Dedifferentiated amniotic fluid mesenchymal stem cell (primary cell): ENCODE measurements at regions not wholly inside any gene's neighbourhood (a gene's known extent, or its start where the extent isn't known, plus 50 kb on each side); places are given as distances from the start of the nearest gene placed in this dataset.
"Not testable (repeated sequence)": the region's sequence is repeated elsewhere in the genome, so short reads cannot be mapped to it uniquely, and the experiment has no call there.

Experiments
- DNase-seq: peaks from one replicate; pipeline ENCODE4 v3.0.0-alpha.2; 2016; ENCODE audit errors: extremely low spot score

DNA sequence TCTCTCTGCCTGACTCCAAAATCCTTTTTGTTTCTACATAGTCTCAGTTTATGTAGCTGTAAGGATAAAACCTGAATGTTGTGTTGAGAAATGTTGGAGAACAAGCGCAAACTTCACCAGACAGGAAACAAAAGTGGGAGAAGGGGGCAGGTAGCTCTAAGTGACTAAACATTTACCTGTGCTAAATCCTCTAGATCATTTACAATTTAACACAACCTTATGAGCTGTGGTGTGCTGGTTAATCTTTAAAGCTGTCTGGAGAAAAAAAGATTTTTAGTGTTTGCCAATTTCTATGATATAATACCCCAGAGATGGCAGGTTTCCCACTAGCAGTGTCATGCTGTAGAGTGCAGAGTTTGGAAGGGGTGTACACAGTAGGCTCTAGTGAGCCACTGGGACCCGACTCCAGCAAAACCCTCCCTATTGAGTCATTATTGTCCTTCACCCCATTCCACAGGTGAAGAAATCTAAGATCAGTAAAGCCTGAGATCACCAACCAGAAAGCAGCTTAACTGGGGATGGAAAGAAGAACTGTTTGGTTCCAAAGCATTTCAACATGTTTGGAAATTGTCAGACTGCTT is 992.0 kb downstream of the DCDC2C start:
- DNase-seq = no peak

DNA sequence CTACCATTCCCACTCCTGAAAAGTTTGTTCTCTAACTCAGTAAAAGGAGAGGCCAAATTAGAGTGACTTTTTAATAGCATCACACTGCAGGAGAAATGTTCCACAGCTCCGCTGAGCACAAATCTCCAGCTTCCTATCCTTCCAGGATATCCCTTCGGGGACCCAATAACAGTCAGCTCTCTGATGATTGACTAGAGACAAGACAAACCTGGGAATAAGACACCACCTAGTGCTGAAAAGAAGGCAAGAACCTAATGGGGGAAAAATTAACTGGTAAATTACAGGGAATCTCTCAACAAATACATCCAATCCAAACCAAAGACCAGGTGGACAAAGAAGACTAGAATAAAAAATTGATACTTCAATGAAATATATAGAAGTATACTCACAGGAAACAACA is 977.1 kb upstream of the SOX11 start:
- no peak for DNase-seq

DNA sequence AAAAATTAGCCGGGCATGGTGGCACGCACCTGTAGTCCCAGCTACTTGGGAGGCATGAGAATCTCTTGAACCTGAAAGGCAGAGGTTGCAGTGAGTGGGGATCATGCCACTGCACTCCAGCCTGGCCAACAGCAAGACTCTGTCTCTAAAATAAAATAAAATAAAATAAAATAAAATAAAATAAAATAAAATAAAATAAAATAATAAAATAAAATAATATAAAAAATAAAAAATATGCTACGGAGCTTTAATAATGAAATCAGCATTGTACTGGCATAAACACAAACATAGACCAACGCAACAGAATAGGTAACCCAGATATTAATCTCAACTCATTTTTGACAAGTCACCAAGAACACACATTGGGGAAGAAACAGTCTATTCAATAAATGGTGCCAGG is 973.4 kb upstream of the SOX11 start:
- no peak for DNase-seq

DNA sequence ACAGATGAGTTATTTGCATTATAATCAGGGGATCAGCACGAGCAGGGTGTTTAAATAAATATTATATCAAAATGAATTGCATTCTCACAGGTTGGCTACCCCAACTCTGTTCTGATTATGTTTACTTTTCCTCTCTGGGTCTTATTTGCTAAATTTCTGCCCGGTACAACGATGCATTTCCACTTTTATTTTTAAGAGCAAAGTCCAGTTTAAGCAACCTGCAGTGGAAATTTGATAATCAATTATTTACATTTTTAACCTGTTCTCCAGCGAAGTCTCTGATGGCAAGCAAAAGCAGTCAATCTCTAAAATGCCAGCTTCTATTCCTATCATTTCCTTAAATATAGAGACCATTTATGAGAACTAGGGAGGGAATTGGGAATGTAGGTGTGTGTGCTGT is 966.6 kb upstream of the SOX11 start:
- DNase-seq = no peak

DNA sequence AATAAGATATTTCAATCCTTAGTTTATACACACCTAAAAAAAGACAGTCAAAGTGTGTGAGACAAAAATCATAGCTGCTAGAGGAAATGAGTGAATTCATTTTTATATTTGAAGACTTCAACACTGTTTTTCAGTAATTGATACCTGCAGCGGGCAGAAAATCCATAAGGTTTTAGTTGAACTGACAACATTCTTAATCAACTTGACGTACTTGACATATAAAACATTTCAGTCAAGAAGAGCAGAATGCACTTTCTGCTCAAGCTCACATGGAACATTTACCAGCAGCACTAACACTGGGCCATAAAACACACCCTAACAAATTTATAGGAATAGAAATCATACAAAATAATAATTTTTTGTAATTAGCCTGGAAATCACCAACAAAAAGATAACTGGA is 959.6 kb upstream of the SOX11 start:
- no peak for DNase-seq

DNA sequence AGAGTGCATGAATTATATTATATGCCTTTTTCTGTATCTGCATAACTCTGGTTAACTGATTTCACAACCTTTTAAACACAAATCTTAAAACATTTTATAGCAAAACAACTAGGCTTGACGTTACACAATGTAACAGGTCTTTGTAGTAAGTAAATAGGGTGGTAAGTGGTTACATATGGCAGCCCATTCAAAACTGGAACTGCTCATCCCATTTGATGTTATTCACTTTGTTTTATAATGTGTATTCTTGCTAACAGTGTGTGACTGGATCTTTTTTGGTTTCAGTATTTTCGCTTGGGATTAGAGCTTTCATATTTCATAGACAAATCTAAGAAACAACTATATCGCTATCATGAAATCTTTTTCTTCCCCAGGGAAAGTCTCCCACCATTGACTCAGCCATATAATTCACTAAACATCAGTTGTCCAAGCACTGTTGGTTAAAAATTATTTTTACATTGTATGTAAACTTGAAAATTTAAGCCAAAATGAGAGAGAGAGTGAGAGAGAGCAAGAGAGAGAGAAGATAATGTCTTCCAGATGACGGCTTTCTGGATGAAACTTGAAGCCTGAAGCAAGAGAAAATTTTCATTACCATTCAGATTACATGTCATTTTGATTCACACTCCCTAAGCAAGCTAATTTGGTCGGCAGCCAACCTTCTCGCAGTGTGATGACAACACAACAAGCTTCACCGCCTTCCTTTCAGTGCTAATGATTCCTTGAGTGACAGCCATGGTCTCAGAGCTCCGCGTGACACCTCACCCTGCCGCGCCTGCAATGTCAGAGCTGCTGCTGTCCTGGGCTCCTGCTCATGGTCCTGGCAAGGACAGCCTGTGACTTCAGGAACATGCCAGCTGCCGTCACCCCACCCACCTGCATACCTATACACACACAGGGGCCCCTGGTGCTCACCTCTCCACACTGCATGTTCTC is 946.9 kb upstream of the SOX11 start:
- DNase-seq = no peak

DNA sequence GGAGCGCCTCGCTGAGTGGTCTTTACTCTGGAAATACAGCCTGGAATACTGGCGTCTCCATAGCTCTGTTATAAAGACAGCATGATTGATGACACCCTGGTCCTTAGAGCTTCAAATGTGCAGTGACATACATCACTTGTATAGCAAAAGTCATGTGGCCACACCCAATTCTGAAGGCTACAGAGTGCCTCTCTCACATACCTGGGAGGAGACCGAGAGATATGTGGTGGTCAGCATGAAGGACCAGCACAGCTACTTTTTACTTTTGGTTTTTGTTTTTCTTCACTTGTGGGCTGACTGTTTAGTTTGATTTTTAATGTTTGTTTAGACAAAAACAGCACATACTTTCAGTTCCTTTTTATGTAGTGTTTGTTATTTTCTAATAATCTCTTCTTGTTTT is 938.5 kb upstream of the SOX11 start:
- DNase-seq = no peak

DNA sequence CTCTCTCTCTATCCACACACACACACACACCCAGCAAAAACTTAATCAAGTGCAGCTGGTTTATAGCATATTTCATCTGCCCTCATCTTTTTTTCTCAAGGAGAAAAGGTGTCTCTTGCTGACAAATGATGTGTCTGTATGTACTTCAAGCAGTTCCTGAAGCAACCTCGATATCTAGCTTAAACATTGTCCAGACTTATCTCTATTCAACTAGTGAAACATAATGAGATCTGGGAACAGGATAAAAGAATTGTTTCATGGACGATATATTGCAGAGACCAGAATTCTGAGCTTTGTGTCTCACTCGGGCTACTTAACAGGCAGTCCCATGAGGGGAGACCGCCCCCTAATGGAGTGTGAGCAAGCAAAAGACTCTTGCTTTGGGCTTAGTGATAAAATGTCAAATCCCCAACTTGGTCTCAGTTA is 929.2 kb upstream of the SOX11 start:
- DNase-seq = no peak

DNA sequence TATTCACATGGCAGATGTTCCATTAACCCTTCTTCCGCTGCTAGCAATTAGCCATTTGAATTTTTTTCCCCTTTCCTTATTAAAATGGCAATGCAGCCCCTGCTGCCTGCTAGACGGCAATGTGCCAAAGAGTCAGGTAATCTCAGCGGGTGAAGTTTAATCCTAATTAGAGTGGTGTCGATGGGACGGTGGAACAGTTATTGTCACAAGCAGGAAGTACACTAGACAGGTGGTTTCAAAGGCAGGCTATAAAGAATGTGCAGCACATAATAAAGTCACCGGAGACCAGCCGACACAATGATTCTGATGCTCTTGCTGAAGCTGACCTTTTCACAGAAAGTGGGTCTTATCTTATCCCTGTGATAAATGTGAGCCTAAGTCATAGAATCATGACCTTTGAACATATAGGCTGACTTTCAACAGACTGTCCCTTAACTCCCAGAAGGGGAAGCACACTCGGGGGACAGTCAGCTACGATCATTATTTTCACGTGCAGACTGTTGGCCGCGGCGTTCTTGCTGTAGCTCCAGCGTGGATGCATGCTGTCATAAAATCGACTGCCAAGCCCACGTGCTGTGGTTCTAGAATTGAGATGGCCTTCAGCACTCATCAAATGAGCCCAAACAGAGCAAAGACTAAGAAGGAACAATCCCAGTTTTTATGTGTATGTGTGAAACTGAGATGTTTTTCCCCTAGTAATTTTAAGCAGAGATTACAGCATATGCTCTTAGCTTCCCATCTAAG is 926.2 kb upstream of the SOX11 start:
- no peak for DNase-seq

DNA sequence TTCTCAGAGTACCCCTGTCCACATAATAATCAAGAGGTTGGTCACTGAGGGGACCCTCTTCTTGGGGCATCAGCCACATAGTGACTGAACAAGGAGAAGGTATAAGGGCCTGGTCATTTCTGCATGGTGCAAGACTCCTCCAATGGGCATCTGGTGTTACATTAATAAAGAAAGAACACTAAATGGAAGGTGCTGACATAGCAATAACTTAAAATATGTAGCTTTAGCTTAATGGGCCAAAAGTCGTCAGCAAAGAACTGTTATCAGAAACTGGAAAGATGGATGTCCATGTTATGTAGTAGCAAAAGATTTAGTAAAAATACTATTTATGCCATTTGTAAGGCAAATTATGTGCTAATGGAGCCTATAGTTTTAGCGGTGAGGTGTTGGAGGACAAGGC is 916.5 kb upstream of the SOX11 start:
- DNase-seq = no peak

DNA sequence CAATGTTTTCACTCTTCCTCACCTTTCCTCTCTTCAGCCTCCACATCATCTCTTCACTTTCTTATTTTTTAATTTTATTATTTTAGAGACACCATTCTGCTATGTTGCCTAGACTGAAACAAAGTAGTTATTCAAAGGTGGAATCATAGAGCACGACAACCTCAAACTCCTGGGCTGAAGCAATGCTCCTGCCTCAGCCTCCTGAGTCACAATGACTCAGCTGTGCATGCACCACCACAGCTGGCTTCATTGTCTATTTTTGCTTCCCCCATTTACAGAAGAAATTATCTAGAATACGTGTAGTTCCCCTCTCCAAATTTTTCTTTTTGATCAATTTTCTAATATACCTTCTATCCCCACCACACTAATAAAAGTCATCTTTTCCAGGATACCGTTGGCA is 911.5 kb upstream of the SOX11 start:
- no peak for DNase-seq

DNA sequence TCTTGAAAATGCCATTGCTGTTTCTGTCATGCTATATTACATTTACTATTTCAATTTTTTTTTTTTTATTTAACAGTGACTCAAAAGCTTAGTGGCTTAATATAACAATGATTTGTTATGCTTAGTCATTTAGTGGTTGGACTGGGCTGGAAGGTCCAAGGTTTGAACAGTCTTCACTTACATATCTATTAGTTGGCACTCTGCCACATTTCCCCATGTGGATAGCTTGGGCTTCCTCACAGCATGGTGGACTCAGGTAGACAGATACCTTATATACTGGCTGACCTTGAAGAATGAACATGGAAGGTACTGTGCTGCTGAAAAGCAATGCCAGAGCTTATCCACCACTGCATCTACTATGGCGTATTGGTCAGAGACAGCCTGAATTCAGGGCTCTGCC is 909.5 kb upstream of the SOX11 start:
- DNase-seq = no peak

DNA sequence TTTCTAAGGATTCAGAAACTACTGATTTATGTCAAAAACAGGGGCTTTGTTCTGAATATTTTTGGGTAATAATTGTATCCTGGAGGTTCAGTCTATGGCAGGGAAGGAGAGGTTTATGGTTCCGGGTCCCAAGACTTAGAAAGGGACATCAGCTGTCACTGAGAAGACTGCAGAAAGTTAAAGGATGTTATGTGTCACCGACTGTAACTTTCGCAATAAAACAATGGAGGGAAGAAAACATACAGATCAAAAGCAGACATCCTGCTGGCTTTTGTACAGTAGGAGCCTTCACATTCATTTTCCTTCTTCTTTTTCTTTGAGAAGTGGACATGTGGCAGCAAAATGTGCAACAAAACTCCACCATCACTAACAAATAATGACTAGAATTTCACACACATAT is 900.7 kb upstream of the SOX11 start:
- no peak for DNase-seq

DNA sequence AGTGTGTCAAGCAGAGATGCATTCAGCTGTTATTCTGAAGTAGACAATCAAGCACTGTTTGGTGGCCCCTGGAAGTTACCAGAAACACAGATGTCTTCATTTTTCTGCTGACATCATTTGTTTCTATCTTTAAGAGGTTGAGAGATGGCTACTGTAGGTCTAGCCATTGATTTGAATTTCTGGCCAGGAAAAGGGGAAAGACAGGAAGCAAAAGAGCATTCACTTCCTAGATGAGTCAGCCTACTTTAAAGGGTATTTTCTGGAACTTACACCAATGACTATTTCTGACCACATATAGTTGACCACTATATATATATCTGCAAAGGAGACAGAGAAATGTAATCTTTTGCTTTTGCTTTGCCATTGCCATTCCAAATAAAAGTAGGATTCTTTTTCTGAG is 900.1 kb upstream of the SOX11 start:
- DNase-seq = no peak

DNA sequence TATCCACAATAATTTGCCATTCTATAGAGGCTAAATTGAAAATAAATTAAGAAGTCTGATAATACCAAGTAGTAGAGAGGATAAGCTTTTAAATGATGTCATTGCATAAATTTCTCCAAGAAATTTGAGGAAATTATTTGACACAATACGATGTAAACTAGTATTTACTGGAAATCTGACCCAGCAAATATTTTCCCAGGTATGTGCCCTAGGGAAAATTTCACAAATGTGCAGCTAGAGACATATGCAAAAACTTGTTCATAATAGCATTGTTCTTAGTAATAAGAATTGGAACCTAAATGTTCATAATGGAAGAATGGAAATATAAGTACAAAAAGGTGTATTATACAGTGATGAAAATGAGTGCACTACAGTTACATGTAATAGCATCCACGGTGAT is 888.8 kb upstream of the SOX11 start:
- DNase-seq = no peak

DNA sequence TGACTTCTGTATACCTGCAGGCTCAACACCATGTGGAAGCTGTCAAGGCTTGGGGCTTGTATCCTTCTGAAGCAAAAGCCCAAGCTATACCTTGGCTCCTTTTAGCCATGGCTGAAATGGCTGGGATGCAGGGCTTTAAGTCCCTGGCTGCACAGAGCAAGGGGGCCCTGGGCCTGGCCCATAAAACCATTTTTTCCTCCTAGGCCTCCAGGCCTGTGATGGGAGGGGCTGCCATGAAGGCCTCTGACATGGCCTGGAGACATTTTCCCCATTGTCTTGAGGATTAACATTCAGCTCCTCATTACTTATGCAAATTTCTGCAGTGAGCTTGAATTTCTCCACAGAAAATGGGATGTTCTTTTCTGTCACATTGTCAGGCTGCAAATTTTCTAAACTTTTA is 878.0 kb upstream of the SOX11 start:
- DNase-seq = not testable (repeated sequence)

DNA sequence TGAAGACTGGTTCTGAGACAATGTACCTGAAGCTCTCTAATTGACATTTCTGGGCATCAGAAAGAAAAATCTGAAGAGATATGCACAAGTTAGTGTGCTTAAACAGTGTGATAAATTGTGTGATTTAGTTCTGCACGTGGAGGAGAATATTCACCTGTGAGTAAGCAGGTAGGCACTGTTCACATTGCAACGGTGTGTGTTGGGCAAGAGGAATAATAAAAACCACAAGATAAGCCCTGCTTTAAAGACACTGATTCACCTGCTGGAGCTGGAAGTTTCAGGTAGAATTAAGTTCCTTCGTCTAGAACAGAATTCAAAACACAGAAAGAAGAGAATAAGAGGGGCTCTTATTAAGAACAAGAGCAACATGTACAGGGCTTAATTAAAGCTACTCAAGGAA is 864.3 kb upstream of the SOX11 start:
- no peak for DNase-seq

DNA sequence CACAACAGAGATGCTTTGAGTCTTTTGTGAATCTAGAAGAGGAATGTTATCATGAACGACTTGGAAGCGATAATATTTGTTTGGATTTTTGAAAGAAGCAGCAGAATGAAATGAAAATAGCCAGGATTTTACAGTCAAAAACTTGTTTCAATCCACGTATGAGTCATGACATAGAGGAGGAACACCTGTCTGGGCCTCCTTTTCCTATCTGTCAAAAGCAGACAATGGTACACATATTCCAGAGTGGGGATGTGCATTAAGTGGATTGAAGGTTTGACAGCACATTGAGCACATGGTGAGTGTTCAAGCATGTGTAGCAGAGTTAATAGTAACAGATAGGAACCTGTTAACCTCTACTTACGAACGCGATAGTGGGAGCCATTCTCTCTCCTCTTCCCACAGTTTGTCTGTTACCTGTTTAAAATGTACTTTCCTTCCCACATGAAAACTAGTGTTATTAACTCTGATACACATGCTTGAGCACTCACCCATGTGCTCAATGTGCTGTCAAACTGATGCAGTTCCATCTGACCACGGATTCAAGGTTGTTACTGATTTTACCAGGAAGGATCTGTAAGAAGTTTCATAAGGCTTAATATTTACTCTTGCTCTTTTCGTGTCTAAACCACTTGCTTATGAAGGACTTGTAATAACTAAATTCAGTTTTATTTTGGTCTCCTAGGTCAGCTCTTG is 863.4 kb upstream of the SOX11 start:
- no peak for DNase-seq

DNA sequence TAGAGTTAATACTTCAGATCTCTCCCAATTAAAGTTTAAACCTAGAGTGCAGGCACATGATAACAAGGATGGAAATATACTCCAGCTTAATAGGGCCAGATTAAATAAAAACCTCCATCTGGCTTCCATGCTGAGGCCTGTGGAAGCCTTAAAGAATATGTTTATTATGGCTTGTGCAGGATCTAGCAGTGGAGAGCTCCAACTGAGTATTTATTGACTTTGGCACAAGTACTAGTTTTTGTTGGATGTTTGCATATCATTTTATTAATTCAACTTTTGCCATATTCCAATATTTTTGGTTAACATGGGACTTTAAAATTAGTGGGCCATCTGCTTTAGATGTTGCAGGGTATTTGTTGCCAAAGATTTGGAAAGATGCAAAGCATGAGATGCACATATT is 860.4 kb upstream of the SOX11 start:
- no peak for DNase-seq

DNA sequence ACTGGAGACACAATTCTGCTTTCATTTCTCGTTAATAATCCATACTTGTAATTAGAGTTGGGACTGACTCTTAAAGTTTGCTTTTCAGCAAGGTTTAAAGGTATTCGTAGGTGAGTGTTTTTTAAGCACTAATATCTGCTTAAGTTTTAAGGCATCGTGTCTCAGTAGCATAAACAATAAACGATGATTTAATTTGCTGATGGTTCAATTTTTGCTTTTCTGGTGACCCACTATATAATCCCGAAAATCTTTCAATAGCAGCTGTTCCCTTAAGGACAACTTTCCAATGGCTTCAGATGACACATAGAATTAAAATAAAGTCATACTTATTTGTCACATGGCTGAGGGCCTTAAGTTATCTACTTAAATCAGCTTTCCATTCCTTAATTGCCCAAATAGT is 859.5 kb upstream of the SOX11 start:
- no peak for DNase-seq

DNA sequence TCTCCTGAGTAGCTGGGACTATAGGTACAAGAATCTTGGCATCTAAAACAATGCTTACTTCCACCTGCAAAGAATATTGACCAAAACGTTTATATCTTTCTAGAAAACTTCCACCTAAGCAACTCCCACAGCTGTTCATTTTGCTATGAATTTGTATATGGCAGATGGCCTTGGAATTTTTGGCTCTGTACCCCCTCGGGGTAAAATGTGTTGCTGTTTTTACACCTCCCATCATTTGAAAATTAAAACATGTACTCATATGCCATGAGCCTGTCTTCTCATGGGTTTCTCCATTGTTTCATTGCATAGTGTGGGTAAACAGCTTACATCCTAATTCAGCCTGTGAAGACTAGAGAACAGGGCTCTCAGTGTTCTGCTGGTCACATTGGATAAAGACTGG is 853.6 kb upstream of the SOX11 start:
- DNase-seq = no peak

DNA sequence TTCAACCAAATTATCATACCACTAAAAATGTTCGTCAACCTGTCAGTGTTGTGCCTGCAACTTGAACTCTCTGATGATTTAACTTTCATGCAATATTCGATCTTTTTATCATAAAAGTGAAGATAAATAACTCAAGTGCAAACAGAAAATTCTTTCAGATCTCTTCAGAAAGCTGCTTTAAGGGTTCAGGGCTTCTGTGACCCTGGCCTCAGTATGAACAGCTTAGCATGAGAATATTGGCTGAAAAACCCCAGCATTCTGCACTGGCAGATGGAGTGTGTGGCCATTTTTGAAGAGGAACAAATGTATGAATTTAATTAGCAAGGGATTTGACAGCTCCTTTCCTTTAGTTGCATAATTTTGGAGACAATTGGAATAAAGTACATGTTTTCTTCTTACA is 851.4 kb upstream of the SOX11 start:
- no peak for DNase-seq
